DMS153 (cell line): ENCODE measurements at regions not wholly inside any gene's neighbourhood (a gene's known extent, or its start where the extent isn't known, plus 50 kb on each side); places are given as distances from the start of the nearest gene placed in this dataset.

Experiments used
- DNase-seq: peaks from one replicate; lab custom pipeline; 2025; lab: John Stamatoyannopoulos, UW

- no peak for DNase-seq
These were observed 284.4 kb upstream of the MON1B start for GRCh38 chr16:76906552-76906951.

DNA sequence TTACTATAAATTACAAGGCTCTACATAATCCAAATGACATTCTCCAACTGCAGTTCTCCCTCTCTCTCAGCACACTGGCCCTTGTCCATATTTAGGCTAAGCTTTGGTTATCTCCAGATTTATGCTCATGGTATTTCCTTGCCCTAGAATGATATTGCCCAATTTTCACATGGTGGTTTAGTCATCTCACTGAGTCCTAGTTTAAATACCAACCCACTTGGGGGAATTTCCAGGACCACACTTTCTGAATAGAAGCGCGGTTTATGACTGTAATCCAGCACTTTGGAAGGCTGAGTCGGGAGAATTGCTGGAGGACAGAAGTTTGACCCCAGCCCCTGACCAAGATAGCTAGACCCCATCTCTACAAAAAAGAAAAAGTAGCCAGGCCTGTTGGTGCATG lies 280.1 kb upstream of the MON1B start:
- no peak for DNase-seq

DNA sequence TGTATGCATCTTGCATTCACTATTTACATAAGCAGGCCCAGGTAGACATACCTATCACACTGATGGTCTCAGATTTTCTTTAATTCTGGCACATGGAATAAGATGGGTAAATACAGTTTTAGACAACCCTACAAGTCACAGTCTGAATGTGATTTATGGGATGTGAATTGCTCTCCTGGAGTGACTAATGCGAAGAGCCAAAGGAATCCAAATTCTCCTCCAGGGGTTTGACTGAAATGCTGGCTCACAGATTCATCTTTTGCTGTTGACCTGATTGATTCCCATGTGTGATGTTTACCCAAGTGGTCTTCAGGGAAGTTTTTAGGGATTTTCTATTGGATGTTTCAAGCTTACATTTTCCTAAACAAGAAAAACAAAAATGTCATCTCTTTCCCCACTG lies 277.9 kb upstream of the MON1B start:
- DNase-seq = no peak

- no peak for DNase-seq
These were observed 264.9 kb upstream of the MON1B start for GRCh38 chr16:76926042-76926441.

DNA sequence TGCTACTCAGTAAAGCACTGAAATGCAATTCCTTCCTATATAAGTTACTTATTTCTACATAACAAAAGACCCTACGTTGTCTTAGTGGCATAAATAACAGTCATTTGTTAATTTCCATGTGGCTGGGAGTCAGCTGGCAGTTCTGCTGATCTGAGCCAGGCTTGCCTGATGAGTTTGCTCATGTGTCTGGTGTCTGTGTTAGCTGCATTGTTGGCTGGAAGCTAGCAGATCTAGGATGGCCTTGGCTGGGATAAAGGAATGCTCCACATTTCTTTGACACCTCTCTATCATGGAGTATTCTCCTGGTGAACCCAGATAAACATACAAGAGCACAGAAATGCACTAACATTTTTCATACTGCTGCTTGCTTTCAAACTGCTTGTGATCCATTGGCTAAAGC lies 264.4 kb upstream of the MON1B start:
- no peak for DNase-seq

DNA sequence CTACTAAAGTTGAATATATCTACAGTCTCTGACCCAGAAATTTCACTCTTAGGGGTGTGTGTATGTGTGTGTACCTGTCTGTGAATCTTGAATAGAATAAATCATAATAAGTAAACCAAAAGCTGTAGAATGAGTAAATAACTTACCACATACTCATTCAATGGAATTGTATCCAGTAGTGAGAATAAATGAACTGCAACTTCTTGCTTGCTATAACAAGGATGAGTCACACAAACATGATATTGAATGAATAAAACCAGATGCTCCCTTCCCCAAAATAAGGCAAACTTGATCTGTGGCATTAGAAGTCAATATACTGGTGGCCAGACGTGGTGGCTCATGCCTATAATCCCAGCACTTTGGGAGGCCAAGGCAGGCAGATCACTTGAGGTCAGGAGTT lies 259.8 kb upstream of the MON1B start:
- no peak for DNase-seq

DNA sequence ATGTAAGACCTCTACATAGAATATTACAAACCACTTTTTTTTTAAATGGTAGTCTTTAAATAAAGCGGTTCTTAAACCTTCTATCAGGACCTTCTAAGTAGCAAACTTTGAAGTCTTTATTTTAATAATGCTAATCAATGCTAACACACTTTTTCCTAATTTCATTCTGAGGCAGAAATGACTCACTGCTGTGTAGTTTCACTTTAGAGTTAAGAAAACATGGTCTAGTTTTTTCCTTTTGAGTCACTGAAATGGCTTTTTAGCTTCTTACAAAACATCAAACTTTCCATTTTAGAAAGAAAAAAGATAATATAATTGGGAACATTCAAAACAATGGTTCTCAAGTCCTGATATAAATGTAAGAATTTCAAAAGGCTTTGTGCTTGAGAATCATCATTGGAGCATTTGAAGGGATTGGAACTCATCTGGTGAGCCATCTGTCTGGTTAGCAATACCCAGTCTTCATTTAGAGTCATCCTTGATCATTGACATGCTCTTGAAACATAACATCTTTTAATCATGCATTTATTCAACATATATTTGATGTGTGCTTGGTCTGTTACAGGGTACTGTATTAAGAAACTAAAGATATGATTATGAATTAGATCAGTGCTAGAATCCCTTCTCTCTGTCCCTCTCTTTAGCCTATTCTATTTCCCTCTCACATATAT lies 258.3 kb upstream of the MON1B start:
- no peak for DNase-seq

DNA sequence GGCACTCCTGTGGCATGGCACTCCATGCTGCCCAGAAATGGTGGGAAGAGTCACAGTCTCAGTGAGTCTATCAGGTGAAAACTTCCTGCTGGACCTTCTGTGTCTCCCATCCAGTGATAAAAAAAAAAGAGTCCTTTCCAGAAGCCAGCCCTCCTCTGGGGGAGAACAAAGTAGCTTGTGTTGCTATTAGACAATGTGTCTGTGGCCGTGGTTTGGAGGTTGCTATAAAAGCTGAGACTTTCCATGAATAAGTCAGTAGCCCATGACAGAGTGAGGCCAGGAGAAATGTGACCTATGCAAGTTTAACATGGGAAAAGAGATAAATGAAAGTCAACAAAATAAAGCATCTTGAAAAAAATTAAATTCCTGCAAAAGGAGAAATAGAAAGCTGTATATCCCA lies 250.7 kb upstream of the MON1B start:
- DNase-seq = no peak

DNA sequence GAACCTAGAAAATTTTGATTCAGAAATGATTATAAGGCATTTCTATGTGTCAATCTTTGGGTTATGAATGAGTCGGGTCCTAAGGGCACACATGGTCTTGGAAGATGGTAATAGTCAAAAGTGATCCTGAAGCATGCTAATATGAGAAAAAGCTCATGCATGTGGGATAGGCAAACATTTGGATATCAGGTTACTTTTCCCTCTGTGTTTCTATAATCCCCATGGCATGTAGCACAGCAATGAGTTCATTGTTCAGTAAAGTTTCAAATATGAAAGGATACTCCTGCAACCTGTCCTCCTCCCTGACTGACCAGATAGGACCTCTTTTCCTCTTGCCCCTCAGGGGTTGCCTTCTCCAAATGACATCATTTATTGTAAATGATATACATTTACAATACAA lies 249.9 kb upstream of the MON1B start:
- DNase-seq = no peak

DNA sequence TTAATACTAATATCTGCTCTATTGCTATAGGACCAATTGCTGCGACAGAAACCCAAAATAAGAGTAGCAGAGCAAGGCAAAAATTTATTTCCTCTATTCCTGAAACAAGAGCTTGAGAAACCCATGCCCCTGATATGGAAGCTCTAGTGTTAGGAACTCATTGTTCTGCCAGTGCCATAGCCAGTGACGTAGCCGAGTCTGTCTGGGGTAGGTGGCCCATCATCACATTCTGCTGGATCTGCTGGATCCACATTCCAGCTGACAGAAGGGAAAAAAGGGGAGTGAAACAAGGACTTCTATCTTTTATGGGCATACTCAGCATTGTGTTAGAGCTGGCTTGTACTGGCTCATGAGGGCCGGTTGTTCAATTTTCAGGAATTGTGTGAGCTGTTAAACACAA lies 248.9 kb upstream of the MON1B start:
- no peak for DNase-seq

- no peak for DNase-seq
These were observed 247.1 kb upstream of the MON1B start for GRCh38 chr16:76943921-76944320.

DNA sequence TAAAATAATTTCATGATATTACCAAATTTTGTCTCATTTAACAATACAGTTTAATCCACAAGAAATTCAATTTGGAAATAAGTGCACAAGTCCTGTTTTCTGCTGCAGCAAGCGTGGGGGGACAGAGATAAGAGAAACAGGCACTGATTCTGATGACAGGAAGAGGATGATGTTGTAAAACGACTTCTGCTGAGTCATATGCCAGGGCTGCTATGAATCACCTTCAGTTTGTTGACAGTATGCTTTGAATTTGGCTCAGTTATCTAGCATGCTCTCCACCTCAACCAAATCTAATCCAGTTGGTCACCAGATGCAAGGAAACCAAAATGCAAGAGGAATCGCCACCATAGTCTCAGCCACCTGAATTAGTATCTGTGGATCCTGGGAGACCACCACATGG lies 244.1 kb upstream of the MON1B start:
- DNase-seq = peak; percentile 83

DNA sequence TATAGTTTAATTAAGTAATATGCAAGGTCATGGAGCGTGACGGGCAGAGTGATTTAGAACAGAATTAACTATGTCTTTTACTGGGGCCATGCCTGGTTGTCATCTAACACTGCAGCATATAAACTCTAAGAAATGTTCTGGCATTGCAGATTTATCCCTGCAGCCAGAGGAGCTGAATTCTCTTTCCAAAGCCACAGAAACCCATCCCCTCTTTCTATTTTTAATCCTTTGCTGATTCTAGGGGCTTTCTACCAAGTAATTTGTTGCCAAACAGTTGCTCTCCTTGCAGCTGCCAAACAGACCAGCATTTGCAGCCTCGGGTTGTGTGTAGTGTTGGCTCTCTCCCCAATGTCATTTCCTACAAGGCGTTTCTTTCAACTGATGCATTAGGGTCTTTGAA lies 243.2 kb upstream of the MON1B start:
- DNase-seq = no peak

GRCh38 chr16:76955629-76956028 lies 235.4 kb upstream of the MON1B start:
- DNase-seq = no peak

DNA sequence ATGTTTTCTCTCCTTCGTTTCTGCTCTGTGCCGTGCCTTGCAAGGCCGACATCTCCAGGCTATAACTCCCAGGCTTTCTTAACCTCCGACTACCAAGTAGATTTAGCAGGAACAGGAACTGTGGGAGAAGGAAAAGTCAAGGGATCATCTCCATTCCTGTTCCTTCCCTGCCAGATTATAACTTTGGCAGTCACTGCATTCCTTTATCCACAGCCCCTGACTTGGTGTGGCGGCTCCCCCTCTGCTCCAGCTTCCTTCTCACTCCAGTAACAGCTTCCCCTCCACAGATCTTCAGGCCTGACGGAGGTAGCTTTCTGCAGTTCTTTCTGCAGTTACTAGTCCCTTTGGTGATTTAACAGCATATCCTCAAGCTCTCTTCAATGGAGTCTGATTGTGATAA lies 234.6 kb upstream of the MON1B start:
- DNase-seq = no peak

DNA sequence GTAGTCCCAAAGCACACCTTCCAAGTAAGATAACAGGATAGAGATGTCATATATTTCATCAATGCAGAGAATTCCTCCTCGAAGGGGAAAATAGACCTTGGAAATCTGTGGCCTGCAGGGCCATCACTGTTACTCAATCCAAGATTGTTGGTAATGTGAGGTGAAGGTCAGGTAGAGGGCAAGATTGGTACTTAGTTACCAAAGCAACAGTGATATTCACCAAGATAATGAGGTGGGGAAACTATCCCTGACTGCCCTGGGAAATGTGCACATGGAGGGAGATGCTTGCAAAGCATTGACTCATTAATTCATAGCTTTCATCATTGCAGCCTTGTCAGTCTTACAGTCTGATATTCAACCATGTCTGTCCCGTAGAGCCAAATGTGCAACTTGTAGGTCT lies 234.1 kb upstream of the MON1B start:
- DNase-seq = no peak

DNA sequence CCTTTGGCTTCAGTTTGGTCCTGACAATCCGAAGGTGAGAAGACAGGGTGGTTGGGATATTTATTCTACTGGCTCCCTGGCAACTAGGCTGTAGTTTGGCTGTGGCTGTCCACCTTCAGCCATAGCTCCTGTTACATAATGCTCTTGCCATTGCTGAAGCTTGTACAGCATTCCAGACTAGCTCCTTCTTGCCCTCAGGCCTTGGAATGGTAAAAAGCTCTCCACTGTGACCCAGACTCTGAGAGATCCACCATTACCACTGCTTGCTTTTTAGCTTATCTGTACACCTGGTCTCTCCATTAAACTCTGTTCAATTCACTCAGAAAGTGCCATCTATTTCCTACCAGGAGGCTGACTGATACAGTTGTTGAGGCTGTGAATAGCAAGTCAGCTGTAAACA lies 231.8 kb upstream of the MON1B start:
- no peak for DNase-seq

- DNase-seq = no peak
These were observed 227.2 kb upstream of the MON1B start for GRCh38 chr16:76963614-76964315.

DNA sequence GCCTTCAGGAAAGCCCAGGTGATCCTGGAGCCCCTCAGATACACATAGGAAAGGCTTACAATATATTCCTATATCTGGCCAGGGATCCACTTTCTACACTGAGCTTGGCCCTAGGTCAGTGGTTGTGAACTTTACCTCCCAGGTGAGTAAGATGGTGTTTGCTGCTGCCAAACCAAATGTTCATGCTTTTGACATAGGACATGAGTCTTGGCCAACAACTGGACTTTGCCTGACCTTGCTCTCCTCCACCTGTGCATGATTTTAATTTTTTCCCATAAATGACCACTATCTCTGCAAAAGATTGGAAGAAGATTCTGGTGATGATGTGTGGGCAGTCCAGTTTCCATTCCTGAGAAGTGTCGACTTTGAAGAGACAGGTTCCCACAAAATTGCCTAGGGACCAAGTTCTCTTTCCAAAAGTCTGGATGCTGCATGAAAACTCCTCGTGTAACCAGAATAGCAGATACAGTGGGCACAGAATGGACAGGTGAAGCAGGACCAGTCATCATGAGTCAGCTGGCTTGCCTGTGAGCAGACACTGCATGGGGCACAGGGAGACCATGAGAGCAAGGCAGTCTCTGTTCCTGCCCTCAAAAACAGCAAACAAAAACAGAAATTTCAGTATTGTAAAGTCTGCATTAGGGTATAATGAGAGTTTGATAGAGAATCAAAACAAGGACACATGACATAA lies 226.4 kb upstream of the MON1B start:
- DNase-seq = no peak

GRCh38 chr16:76970087-76970744 lies 220.8 kb upstream of the MON1B start:
- no peak for DNase-seq

DNA sequence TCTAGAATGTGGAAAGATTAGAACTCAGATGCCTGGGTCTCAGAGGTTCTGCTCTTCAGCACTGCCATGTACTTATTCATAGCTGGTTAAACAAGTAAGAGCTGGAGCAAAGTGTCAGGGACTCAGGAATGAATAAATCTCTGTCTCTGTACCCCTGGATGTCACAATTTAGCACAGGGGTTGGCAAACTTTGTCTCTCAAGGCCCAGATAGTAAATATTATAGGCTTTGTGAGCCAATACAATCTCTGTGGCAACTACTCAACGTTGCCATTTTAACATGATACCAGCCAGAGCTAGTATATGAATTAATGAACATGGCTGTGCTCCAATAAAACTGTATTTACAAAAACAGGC lies 220.3 kb upstream of the MON1B start:
- DNase-seq = no peak

DNA sequence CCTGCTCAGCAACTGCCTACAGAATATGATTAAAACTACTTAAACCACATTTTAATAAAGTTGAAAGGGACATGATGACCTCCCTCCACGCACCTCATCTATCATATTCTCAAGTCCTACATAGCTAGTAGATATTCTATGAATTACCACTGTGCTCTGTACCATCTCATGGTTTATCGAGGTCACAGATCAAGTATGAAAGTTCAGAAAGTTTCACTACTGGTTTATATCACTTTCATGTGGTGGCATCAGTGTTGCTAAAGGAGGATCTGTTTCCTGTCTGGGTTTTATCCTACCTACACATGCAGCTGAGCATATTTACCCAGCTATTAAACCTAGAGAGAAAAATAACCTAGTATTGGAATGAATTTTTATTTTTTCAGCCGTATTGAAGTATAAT lies 214.9 kb upstream of the MON1B start:
- DNase-seq = no peak

- no peak for DNase-seq
These were observed 214.2 kb upstream of the MON1B start for GRCh38 chr16:76976756-76977155.
